ENCODE measurements at regions not wholly inside any gene's neighbourhood (a gene's known extent, or its start where the extent isn't known, plus 50 kb on each side); places are given as distances from the start of the nearest gene placed in this dataset.

GRCh38 chr16:75836347-75837010, 110.2 kb upstream of the CPHXL start:
- BruUV-seq (replicated peaks): no TSS peak
- no peaks in the 10 kb centered on the region for H3K27me3 ChIP-seq (ENCODE audit: control insufficient read depth, insufficient read depth, low read length)
- no peak overlapping the region for H4K91ac ChIP-seq (ENCODE audit: insufficient read depth, low read depth, low read length)
- ChIA-PET CTCF (no interaction called here), POLR2A (ENCODE audit: unreplicated experiment) (no interaction called here)
- DNase-seq (no peak), ATAC-seq (ENCODE audit: low read depth) (no peak)
- no peak overlapping the region for H2BK20ac ChIP-seq (ENCODE audit: low read depth, low read length)
- no peak overlapping the region for H2AFZ ChIP-seq (replicated peaks; ENCODE audit: low read length, poor library complexity)
- WGBS, 2 experiments (ENCODE audit: extremely low coverage in 2 of 2, insufficient read length in 1 of 2): no CpG with 5 or more reads among the region's 2 CpGs
- no peak overlapping the region for H4K8ac ChIP-seq (ENCODE audit: low read depth in 2 of 2, low read length in 2 of 2)
- in situ Hi-C loops (cut with MboI; ENCODE audit: low sequenced_read_pairs) (no loop called here), intact Hi-C loops (cut with micrococcal nuclease) (no loop called here), dilution Hi-C loops (cut with HindIII; ENCODE audit: low sequenced_read_pairs, unreplicated experiment) (no loop called here)
- H3K56ac ChIP-seq (ENCODE audit: extremely low read depth, insufficient read depth, low read length): no peak overlapping the region
- no peaks in the 10 kb centered on the region for H3K9me1 ChIP-seq (ENCODE audit: insufficient read depth, low read length)
- H3K4me1 ChIP-seq (ENCODE audit: control insufficient read depth, insufficient read depth, low read length): no peaks in the 10 kb centered on the region
- H2BK120ac ChIP-seq (ENCODE audit: low read depth, low read length): no peak overlapping the region
- no peaks in the 10 kb centered on the region for H3K36me3 ChIP-seq (ENCODE audit: control insufficient read depth, insufficient read depth, low read length)
- H2AK5ac ChIP-seq (ENCODE audit: low read depth, low read length): no peak overlapping the region
- H3K18ac ChIP-seq (ENCODE audit: low read depth, low read length): no peak overlapping the region
- H4K5ac ChIP-seq (ENCODE audit: low read depth, low read length): no peak overlapping the region
- no peak overlapping the region for H3K14ac ChIP-seq (replicated peaks; ENCODE audit: low read depth, low read length)
- H2BK15ac ChIP-seq (ENCODE audit: low read depth, low read length): no peak overlapping the region
- no peaks in the 10 kb centered on the region for H3K79me1 ChIP-seq (ENCODE audit: low read depth in 1 of 2, low read length in 2 of 2)
- no peak overlapping the region for H3K4me3 ChIP-seq (ENCODE audit: insufficient read depth, low read depth, low read length)
- no peak overlapping the region for H2BK5ac ChIP-seq (ENCODE audit: low read depth, low read length, poor library complexity, severe bottlenecking)
- H3K4ac ChIP-seq (ENCODE audit: low read depth, low read length): no peak overlapping the region
- no peaks in the 10 kb centered on the region for H4K20me1 ChIP-seq (ENCODE audit: insufficient read depth, low read length)
- H3K4me2 ChIP-seq (ENCODE audit: low read depth, low read length): no peak overlapping the region
- TF ChIP-seq NFE2L2 (IDR thresholded peaks at IDR 0.05; ENCODE audit: low read depth, low read length) (no peak), BHLHE40 (IDR thresholded peaks at IDR 0.05; ENCODE audit: low read depth, low read length) (no peak), ELK1 (IDR thresholded peaks at IDR 0.05; ENCODE audit: borderline replicate concordance, low read depth, low read length) (no peak), RFX5 (IDR thresholded peaks at IDR 0.05; ENCODE audit: low read depth, low read length) (no peak), RAD21 (IDR thresholded peaks at IDR 0.05; ENCODE audit: low read length) (no peak)
- H3K23ac ChIP-seq (ENCODE audit: low read depth, low read length): no peak overlapping the region
- H2AK9ac ChIP-seq (replicated peaks; ENCODE audit: low read depth, low read length, poor library complexity): no peak overlapping the region
- H3K27ac ChIP-seq (ENCODE audit: insufficient read depth, low read length): no peak overlapping the region
- no peak overlapping the region for H3K9ac ChIP-seq (ENCODE audit: low read depth, low read length)
- H3K9me3 ChIP-seq (ENCODE audit: control insufficient read depth, insufficient read depth, low read length): no peaks in the 10 kb centered on the region

Measured in IMR-90 (cell line).